Cerebellar cortex (tissue), 1 donor: ENCODE measurements at regions not wholly inside any gene's neighbourhood (a gene's known extent, or its start where the extent isn't known, plus 50 kb on each side); places are given as distances from the start of the nearest gene placed in this dataset.
"Not testable (repeated sequence)": the region's sequence is repeated elsewhere in the genome, so short reads cannot be mapped to it uniquely, and the experiment has no call there.

Source experiments
- DNase-seq: peaks from one replicate; pipeline ENCODE4 v3.0.0-alpha.2; 2015; ENCODE audit warnings: low spot score

- not testable (repeated sequence) for DNase-seq
Measured at GRCh38 chrX:149420566-149420965, 84.5 kb downstream of the IDS start.

- DNase-seq, result no peak
Measured at GRCh38 chrX:149398027-149398426, 107.1 kb downstream of the IDS start.

- DNase-seq, result no peak
Measured at GRCh38 chrX:149392921-149393320, 112.2 kb downstream of the IDS start.

GRCh38 chrX:149383852-149384251 is 121.3 kb downstream of the IDS start:
- DNase-seq, result no peak

GRCh38 chrX:149374751-149375150 is 130.4 kb downstream of the IDS start:
- DNase-seq, result no peak

GRCh38 chrX:149372866-149373265 is 132.2 kb downstream of the IDS start:
- DNase-seq, result no peak

GRCh38 chrX:149371986-149372385 is 133.1 kb downstream of the IDS start:
- peak; percentile 9 for DNase-seq

GRCh38 chrX:149370097-149370496 is 135.0 kb downstream of the IDS start:
- DNase-seq, result no peak

- DNase-seq, result no peak
Measured at GRCh38 chrX:149365552-149365951, 139.6 kb downstream of the IDS start.

GRCh38 chrX:149365061-149365460 is 140.0 kb downstream of the IDS start:
- DNase-seq, result no peak

GRCh38 chrX:149363965-149364364 is 141.1 kb downstream of the IDS start:
- DNase-seq, result no peak

GRCh38 chrX:149346306-149346705 is 158.8 kb downstream of the IDS start:
- no peak for DNase-seq

GRCh38 chrX:149322316-149322715 is 182.8 kb downstream of the IDS start:
- no peak for DNase-seq

- DNase-seq, result peak; percentile 52
Measured at GRCh38 chrX:149313871-149314371, 191.2 kb downstream of the IDS start.

- DNase-seq, result no peak
Measured at GRCh38 chrX:149312988-149313387, 192.1 kb downstream of the IDS start.

GRCh38 chrX:149312097-149312496 is 193.0 kb downstream of the IDS start:
- no peak for DNase-seq

GRCh38 chrX:149302705-149303104 is 202.4 kb downstream of the IDS start:
- DNase-seq, result no peak

- no peak for DNase-seq
Measured at GRCh38 chrX:149298111-149298510, 207.0 kb downstream of the IDS start.

GRCh38 chrX:149296092-149296491 is 209.0 kb downstream of the IDS start:
- DNase-seq, result no peak

GRCh38 chrX:149286940-149287349 is 218.2 kb downstream of the IDS start:
- peak; percentile 55 for DNase-seq

- no peak for DNase-seq
Measured at GRCh38 chrX:149284616-149285015, 220.5 kb downstream of the IDS start.

GRCh38 chrX:149283853-149284252 is 221.3 kb downstream of the IDS start:
- no peak for DNase-seq

- DNase-seq, result no peak
Measured at GRCh38 chrX:149282909-149283308, 222.2 kb downstream of the IDS start.

- no peak for DNase-seq
Measured at GRCh38 chrX:149280011-149280410, 225.1 kb downstream of the IDS start.

- DNase-seq, result no peak
Measured at GRCh38 chrX:149275836-149276235, 229.3 kb downstream of the IDS start.
